IMR-90 (cell line): ENCODE measurements at regions not wholly inside any gene's neighbourhood (a gene's known extent, or its start where the extent isn't known, plus 50 kb on each side); places are given as distances from the start of the nearest gene placed in this dataset.

Experiments used
- ATAC-seq: fragments of 200-7000 bp; cut with Tn5 transposase; 2 replicates; pipeline ENCODE4 v1.9.1; 2020; ENCODE audit warnings: low read depth, mild to moderate bottlenecking, moderate library complexity
- BruUV-seq: library from RNA; stranded (reverse); fragments of 400-500 nt; replicated peaks from 2 replicates; lab custom pipeline; 2021; lab: Mats Ljungman, UMichigan
- CTCF ChIA-PET: fragments of 300-600 bp; formaldehyde crosslinking; extraction: SDS; loops from one replicate; lab custom pipeline; 2021; ENCODE audit warnings: antibody characterized with exemption; lab: Yijun Ruan, JAX
- POLR2A ChIA-PET: fragments of 300-600 bp; sonication (Branson Sonifier 250); formaldehyde crosslinking; loops from one replicate; lab custom pipeline; 2022; ENCODE audit warnings: antibody characterized with exemption; ENCODE audit not compliant: unreplicated experiment; lab: Charles Lee
- DNase-seq: peaks from one replicate; pipeline ENCODE4 v3.0.0; 2013
- H2AFZ ChIP-seq: replicated peaks from 2 replicates; pipeline ENCODE3; 2013; ENCODE audit warnings: low read length, mild to moderate bottlenecking; ENCODE audit not compliant: poor library complexity
- H2AK5ac ChIP-seq: 2 replicates; pipeline ENCODE4 v1.6.1; 2013; ENCODE audit warnings: low read depth, low read length, inconsistent platforms
- H2AK9ac ChIP-seq: replicated peaks from 2 replicates; pipeline ENCODE3; 2013; ENCODE audit warnings: mild to moderate bottlenecking, low read depth, low read length, moderate library complexity; ENCODE audit not compliant: poor library complexity
- H2BK120ac ChIP-seq: 2 replicates; pipeline ENCODE4 v1.6.1; 2013; ENCODE audit warnings: low read depth, low read length, inconsistent platforms
- H2BK15ac ChIP-seq: 3 replicates; pipeline ENCODE4 v1.6.1; 2013; ENCODE audit warnings: low read depth, low read length, inconsistent platforms
- H2BK20ac ChIP-seq: 2 replicates; pipeline ENCODE4 v1.6.1; 2013; ENCODE audit warnings: low read depth, mild to moderate bottlenecking, inconsistent platforms, low read length, moderate library complexity
- H2BK5ac ChIP-seq: 2 replicates; pipeline ENCODE4 v1.6.1; 2013; ENCODE audit warnings: mild to moderate bottlenecking, low read depth, low read length, inconsistent platforms; ENCODE audit not compliant: poor library complexity, severe bottlenecking
- H3K14ac ChIP-seq: replicated peaks from 2 replicates; pipeline ENCODE4 v1.6.1; 2013; ENCODE audit warnings: low read depth, low read length, inconsistent platforms
- H3K18ac ChIP-seq: 2 replicates; pipeline ENCODE4 v1.6.1; 2013; ENCODE audit warnings: low read depth, low read length, control low read depth
- H3K23ac ChIP-seq: 2 replicates; pipeline ENCODE4 v1.6.1; 2013; ENCODE audit warnings: low read depth, low read length, inconsistent platforms
- H3K27ac ChIP-seq: 2 replicates; pipeline ENCODE4 v1.5.1; 2013; ENCODE audit warnings: mild to moderate bottlenecking, control low read depth, low read length; ENCODE audit not compliant: insufficient read depth
- H3K27me3 ChIP-seq: 2 replicates; pipeline ENCODE4 v1.6.1; 2013; ENCODE audit warnings: low read length; ENCODE audit not compliant: control insufficient read depth, insufficient read depth
- H3K36me3 ChIP-seq: 2 replicates; pipeline ENCODE4 v1.6.1; 2013; ENCODE audit warnings: low read length, mixed read lengths; ENCODE audit not compliant: control insufficient read depth, insufficient read depth
- H3K4ac ChIP-seq: 2 replicates; pipeline ENCODE4 v1.6.1; 2013; ENCODE audit warnings: low read depth, low read length, inconsistent platforms
- H3K4me1 ChIP-seq: 2 replicates; pipeline ENCODE4 v1.6.1; 2013; ENCODE audit warnings: low read length, mixed read lengths; ENCODE audit not compliant: control insufficient read depth, insufficient read depth
- H3K4me2 ChIP-seq: 2 replicates; pipeline ENCODE4 v1.6.1; 2013; ENCODE audit warnings: low read depth, mild to moderate bottlenecking, control low read depth, low read length, moderate library complexity
- H3K4me3 ChIP-seq: 2 replicates; pipeline ENCODE4 v1.5.1; 2013; ENCODE audit warnings: low read depth, mild to moderate bottlenecking, control low read depth, low read length, moderate library complexity; ENCODE audit not compliant: insufficient read depth
- H3K56ac ChIP-seq: 2 replicates; pipeline ENCODE4 v1.6.1; 2013; ENCODE audit warnings: low read length, inconsistent platforms; ENCODE audit not compliant: insufficient read depth; ENCODE audit errors: extremely low read depth
- H3K79me1 ChIP-seq, 2 experiments: 2 replicates each; pipeline ENCODE4 v1.6.1; 2013; ENCODE audit warnings: low read length in 2 of 2, inconsistent platforms in 1 of 2, low read depth in 1 of 2
- H3K9ac ChIP-seq: 2 replicates; pipeline ENCODE4 v1.6.1; 2013; ENCODE audit warnings: low read depth, low read length, control low read depth
- H3K9me1 ChIP-seq: 2 replicates; pipeline ENCODE4 v1.6.1; 2013; ENCODE audit warnings: low read length, inconsistent platforms; ENCODE audit not compliant: insufficient read depth
- H3K9me3 ChIP-seq: 2 replicates; pipeline ENCODE4 v1.6.1; 2013; ENCODE audit warnings: low read length; ENCODE audit not compliant: control insufficient read depth, insufficient read depth
- H4K20me1 ChIP-seq: 2 replicates; pipeline ENCODE4 v1.6.1; 2013; ENCODE audit warnings: low read length, inconsistent platforms; ENCODE audit not compliant: insufficient read depth
- H4K5ac ChIP-seq: 2 replicates; pipeline ENCODE4 v1.6.1; 2013; ENCODE audit warnings: mild to moderate bottlenecking, low read depth, low read length, control low read depth
- H4K8ac ChIP-seq, 2 experiments: 2 replicates each; pipeline ENCODE4 v1.6.1; 2013; ENCODE audit warnings: low read depth in 2 of 2, low read length in 2 of 2, control low read depth in 1 of 2, inconsistent platforms in 1 of 2
- H4K91ac ChIP-seq: 2 replicates; pipeline ENCODE4 v1.6.1; 2013; ENCODE audit warnings: low read depth, low read length, inconsistent platforms; ENCODE audit not compliant: insufficient read depth
- BHLHE40 ChIP-seq: fragments of 150-350 bp; IDR thresholded peaks from 2 replicates; pipeline ENCODE4 v1.6.1; 2016; ENCODE audit warnings: mild to moderate bottlenecking, low read depth, low read length
- CEBPB ChIP-seq: IDR thresholded peaks from 2 replicates; pipeline ENCODE4 v1.6.1; 2012; ENCODE audit warnings: low read depth, low read length, improper control_type of control experiment
- CHD1 ChIP-seq: IDR thresholded peaks from 2 replicates; pipeline ENCODE4 v1.6.1; 2012; ENCODE audit warnings: low read depth, low read length, improper control_type of control experiment
- FOS ChIP-seq: fragments of 150-350 bp; IDR thresholded peaks from 2 replicates; pipeline ENCODE4 v1.6.1; 2016; ENCODE audit warnings: low read depth, low read length
- MAFK ChIP-seq: IDR thresholded peaks from 2 replicates; pipeline ENCODE4 v1.6.1; 2012; ENCODE audit warnings: low read depth, low read length, improper control_type of control experiment
- MAZ ChIP-seq: IDR thresholded peaks from 2 replicates; pipeline ENCODE4 v1.6.1; 2012; ENCODE audit warnings: low read depth, mild to moderate bottlenecking, low read length, improper control_type of control experiment, moderate library complexity, borderline replicate concordance
- MXI1 ChIP-seq: IDR thresholded peaks from 2 replicates; pipeline ENCODE4 v1.6.1; 2012; ENCODE audit warnings: low read depth, mild to moderate bottlenecking, low read length, moderate library complexity, borderline replicate concordance
- NFE2L2 ChIP-seq: fragments of 150-350 bp; IDR thresholded peaks from 2 replicates; pipeline ENCODE4 v1.6.1; 2016; ENCODE audit warnings: low read depth, mild to moderate bottlenecking, low read length
- POLR2A ChIP-seq: IDR thresholded peaks from 2 replicates; pipeline ENCODE4 v1.6.1; 2012; ENCODE audit warnings: mild to moderate bottlenecking, low read depth, low read length
- RAD21 ChIP-seq: IDR thresholded peaks from 2 replicates; pipeline ENCODE4 v1.6.1; 2012; ENCODE audit warnings: low read length, improper control_type of control experiment
- RCOR1 ChIP-seq: IDR thresholded peaks from 2 replicates; pipeline ENCODE4 v1.6.1; 2012; ENCODE audit warnings: mild to moderate bottlenecking, low read length, improper control_type of control experiment; ENCODE audit not compliant: insufficient replicate concordance
- RFX5 ChIP-seq: IDR thresholded peaks from 2 replicates; pipeline ENCODE4 v1.8.0; 2012; ENCODE audit warnings: low read depth, mild to moderate bottlenecking, low read length, moderate library complexity
- SMC3 ChIP-seq: fragments of 150-350 bp; IDR thresholded peaks from 2 replicates; pipeline ENCODE4 v1.6.1; 2016; ENCODE audit warnings: low read depth, mild to moderate bottlenecking, antibody characterized with exemption, low read length, moderate library complexity
- WGBS, 2 experiments: methylation state at CpG; one replicate each; pipeline versions ENCODE4 v1.1.5 to v1.1.7; 2013; ENCODE audit warnings: missing lambda C conversion rate in 2 of 2; ENCODE audit not compliant: insufficient read length in 1 of 2; ENCODE audit errors: extremely low coverage in 2 of 2; 5-methylcytosine and 5-hydroxymethylcytosine counted together
- dilution Hi-C: fragments of 300-500 bp; cut with HindIII; formaldehyde crosslinking; loops from one replicate; pipeline ENCODE4 v1.14.3; 2018; ENCODE audit warnings: low sequenced_read_pairs; ENCODE audit not compliant: unreplicated experiment
- in situ Hi-C: fragments of 300-500 bp; cut with MboI; formaldehyde crosslinking; loops from 3 replicates; pipeline ENCODE4 v1.14.3; 2019; ENCODE audit warnings: low sequenced_read_pairs, inconsistent platforms, mixed read lengths
- intact Hi-C: fragments of 100-400 bp; cut with micrococcal nuclease; formaldehyde crosslinking; loops from 2 replicates; pipeline ENCODE4 v1.10.0; 2022
- TF ChIP-seq, protein P1 (sequence below): conservative IDR thresholded peaks from 2 replicates; pipeline ENCODE4 v1.5.1; 2012; ENCODE audit warnings: mild to moderate bottlenecking, low read depth, low read length, improper control_type of control experiment
- TF ChIP-seq, protein P2 (sequence below): fragments of 150-350 bp; IDR thresholded peaks from 2 replicates; pipeline ENCODE4 v1.6.1; 2017; ENCODE audit warnings: mild to moderate bottlenecking, antibody characterized with exemption, low read length, low read depth
- TF ChIP-seq, protein P3 (sequence below): fragments of 150-350 bp; IDR thresholded peaks from 2 replicates; pipeline ENCODE4 v1.6.1; 2016; ENCODE audit warnings: low read depth, mild to moderate bottlenecking, low read length, moderate library complexity, borderline replicate concordance

DNA sequence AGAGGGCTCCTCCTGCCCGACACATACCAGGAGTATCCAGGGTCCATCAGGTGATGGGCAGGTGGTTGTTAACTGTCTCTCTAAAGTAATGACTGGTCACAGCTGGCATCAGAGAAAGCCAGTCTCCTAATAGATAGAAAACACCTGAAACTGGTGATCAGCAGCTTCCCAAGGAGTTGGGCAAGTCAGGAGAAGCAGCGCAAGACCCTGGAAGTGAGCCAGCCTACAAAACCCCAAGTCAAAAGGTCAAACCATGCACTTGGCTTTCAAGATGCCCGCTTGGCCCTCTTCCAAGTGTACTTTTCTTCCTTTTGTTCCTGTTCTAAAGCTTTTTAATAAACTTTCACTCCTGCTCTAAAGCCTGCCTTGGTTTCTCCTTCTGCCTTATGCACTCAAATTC is 815.2 kb downstream of the DCDC2C start:
- Histone ChIP-seq H4K91ac (no peak overlapping the region), H2BK5ac (no peak overlapping the region), H3K9me3 (peaks cover 21% of the 10 kb centered on the region), H4K5ac (no peak overlapping the region), H3K4me1 (no peaks in the 10 kb centered on the region), H2BK15ac (no peak overlapping the region), H2AK9ac (no peak overlapping the region), H2AK5ac (no peak overlapping the region), H3K79me1 (no peaks in the 10 kb centered on the region), H2AFZ (no peak overlapping the region), H3K4ac (no peak overlapping the region), H4K20me1 (no peaks in the 10 kb centered on the region), H3K9ac (no peak overlapping the region), H3K23ac (no peak overlapping the region), H3K56ac (no peak overlapping the region), H2BK20ac (no peak overlapping the region), H3K36me3 (no peaks in the 10 kb centered on the region), H3K4me2 (no peak overlapping the region), H3K14ac (no peak overlapping the region), H3K4me3 (no peak overlapping the region), H3K27me3 (no peaks in the 10 kb centered on the region), H3K18ac (no peak overlapping the region), H4K8ac (no peak overlapping the region), H3K9me1 (no peaks in the 10 kb centered on the region), H3K27ac (no peak overlapping the region), H2BK120ac (no peak overlapping the region)
- intact Hi-C loops (no loop called here), dilution Hi-C loops (no loop called here), in situ Hi-C loops (no loop called here)
- TF ChIP-seq RAD21 (no peak), FOS (no peak), RFX5 (no peak), RCOR1 (no peak), SMC3 (no peak), MAFK (no peak), CEBPB (no peak), NFE2L2 (no peak), MAZ (no peak), BHLHE40 (no peak), CHD1 (no peak), POLR2A (no peak), MXI1 (no peak)
- TF ChIP-seq, protein P1, sequence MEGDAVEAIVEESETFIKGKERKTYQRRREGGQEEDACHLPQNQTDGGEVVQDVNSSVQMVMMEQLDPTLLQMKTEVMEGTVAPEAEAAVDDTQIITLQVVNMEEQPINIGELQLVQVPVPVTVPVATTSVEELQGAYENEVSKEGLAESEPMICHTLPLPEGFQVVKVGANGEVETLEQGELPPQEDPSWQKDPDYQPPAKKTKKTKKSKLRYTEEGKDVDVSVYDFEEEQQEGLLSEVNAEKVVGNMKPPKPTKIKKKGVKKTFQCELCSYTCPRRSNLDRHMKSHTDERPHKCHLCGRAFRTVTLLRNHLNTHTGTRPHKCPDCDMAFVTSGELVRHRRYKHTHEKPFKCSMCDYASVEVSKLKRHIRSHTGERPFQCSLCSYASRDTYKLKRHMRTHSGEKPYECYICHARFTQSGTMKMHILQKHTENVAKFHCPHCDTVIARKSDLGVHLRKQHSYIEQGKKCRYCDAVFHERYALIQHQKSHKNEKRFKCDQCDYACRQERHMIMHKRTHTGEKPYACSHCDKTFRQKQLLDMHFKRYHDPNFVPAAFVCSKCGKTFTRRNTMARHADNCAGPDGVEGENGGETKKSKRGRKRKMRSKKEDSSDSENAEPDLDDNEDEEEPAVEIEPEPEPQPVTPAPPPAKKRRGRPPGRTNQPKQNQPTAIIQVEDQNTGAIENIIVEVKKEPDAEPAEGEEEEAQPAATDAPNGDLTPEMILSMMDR = no peak
- TF ChIP-seq, protein P2, sequence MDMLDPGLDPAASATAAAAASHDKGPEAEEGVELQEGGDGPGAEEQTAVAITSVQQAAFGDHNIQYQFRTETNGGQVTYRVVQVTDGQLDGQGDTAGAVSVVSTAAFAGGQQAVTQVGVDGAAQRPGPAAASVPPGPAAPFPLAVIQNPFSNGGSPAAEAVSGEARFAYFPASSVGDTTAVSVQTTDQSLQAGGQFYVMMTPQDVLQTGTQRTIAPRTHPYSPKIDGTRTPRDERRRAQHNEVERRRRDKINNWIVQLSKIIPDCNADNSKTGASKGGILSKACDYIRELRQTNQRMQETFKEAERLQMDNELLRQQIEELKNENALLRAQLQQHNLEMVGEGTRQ = no peak
- TF ChIP-seq, protein P3, sequence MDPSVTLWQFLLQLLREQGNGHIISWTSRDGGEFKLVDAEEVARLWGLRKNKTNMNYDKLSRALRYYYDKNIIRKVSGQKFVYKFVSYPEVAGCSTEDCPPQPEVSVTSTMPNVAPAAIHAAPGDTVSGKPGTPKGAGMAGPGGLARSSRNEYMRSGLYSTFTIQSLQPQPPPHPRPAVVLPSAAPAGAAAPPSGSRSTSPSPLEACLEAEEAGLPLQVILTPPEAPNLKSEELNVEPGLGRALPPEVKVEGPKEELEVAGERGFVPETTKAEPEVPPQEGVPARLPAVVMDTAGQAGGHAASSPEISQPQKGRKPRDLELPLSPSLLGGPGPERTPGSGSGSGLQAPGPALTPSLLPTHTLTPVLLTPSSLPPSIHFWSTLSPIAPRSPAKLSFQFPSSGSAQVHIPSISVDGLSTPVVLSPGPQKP = no peak
- BruUV-seq = no TSS peak
- ATAC-seq (no peak), DNase-seq (no peak)
- CTCF ChIA-PET = no interaction called here
- POLR2A ChIA-PET = no interaction called here
- WGBS, 2 experiments = 40% methylated on average over 1 of the region's 3 CpGs; no CpG with 5 or more reads in 1 of the 2 experiments
